K562 (cell line): ENCODE measurements at regions not wholly inside any gene's neighbourhood (a gene's known extent, or its start where the extent isn't known, plus 50 kb on each side); places are given as distances from the start of the nearest gene placed in this dataset.
"Not testable (repeated sequence)": the region's sequence is repeated elsewhere in the genome, so short reads cannot be mapped to it uniquely, and the experiment has no call there.

ENCODE experiments used
- ATAC-seq: fragments of 200-7000 bp; cut with Tn5 transposase; 3 replicates; pipeline ENCODE4 v1.9.1; 2020; ENCODE audit warnings: moderate library complexity
- BruUV-seq: library from RNA; stranded (reverse); fragments of 400-500 nt; replicated peaks from 2 replicates; lab custom pipeline; 2021; lab: Mats Ljungman, UMichigan
- CTCF ChIA-PET: fragments of 300-600 bp; formaldehyde crosslinking; extraction: SDS; loops from one replicate; lab custom pipeline; 2021; ENCODE audit warnings: low intra/inter-chr PET ratio; lab: Yijun Ruan, JAX
- POLR2A ChIA-PET: fragments of 300-600, 350-650 bp; sonication (Branson Sonifier 250); formaldehyde crosslinking; extraction: SDS; loops from one replicate; lab custom pipeline; 2021; ENCODE audit warnings: antibody characterized with exemption, inconsistent platforms; lab: Yijun Ruan, JAX
- DNase-seq, 4 experiments: peaks; one replicate each; pipeline versions ENCODE4 v3.0.0 to v3.0.0-alpha.2; 2011 to 2018; ENCODE audit warnings: low spot score in 3 of 4, mixed read lengths in 3 of 4; ENCODE audit errors: extremely low read depth in 1 of 4
- FAIRE-seq: peaks from 2 replicates; lab custom pipeline; 2011; peaks lifted over from hg19 to GRCh38; lab: Jason Lieb, UNC
- H2AFZ ChIP-seq: 2 replicates; pipeline ENCODE4 v1.6.0; 2011; ENCODE audit warnings: low read depth, low read length, control low read depth, inconsistent platforms
- H3K27ac ChIP-seq: fragments of 200-600 bp; 3 replicates; pipeline ENCODE4 v1.8.0; 2011; ENCODE audit warnings: low read depth, mild to moderate bottlenecking, control low read depth, inconsistent platforms, low read length, moderate library complexity, mixed read lengths; ENCODE audit errors: extremely low read depth
- H3K27me3 ChIP-seq, 2 experiments: fragments of 300-600 bp in 1 of 2; 2 replicates in 1 of 2; 3 replicates in 1 of 2; pipeline versions ENCODE4 v1.6.0 to v1.8.0; 2011; ENCODE audit warnings: inconsistent platforms in 2 of 2, low read length in 2 of 2, mild to moderate bottlenecking in 1 of 2, mixed read lengths in 1 of 2, moderate library complexity in 1 of 2; ENCODE audit not compliant: control insufficient read depth in 2 of 2, insufficient read depth in 2 of 2
- H3K36me3 ChIP-seq: fragments of 300-600 bp; 3 replicates; pipeline ENCODE4 v1.8.0; 2011; ENCODE audit warnings: mild to moderate bottlenecking, low read length, inconsistent platforms; ENCODE audit not compliant: control insufficient read depth, insufficient read depth
- H3K4me1 ChIP-seq, 2 experiments: fragments of 200-600 bp in 1 of 2; replicated peaks in 1 of 2; 2 replicates in 1 of 2; 3 replicates in 1 of 2; pipeline versions ENCODE4 v1.5.1 to v1.8.0; 2011; ENCODE audit warnings: inconsistent platforms in 2 of 2, low read length in 2 of 2, mild to moderate bottlenecking in 1 of 2, mixed read lengths in 1 of 2, moderate library complexity in 1 of 2; ENCODE audit not compliant: control insufficient read depth in 2 of 2, insufficient read depth in 2 of 2
- H3K4me2 ChIP-seq: 2 replicates; pipeline ENCODE4 v1.6.1; 2011; ENCODE audit warnings: low read length, control low read depth, inconsistent platforms, mixed read lengths; ENCODE audit not compliant: insufficient read depth
- H3K4me3 ChIP-seq: fragments of 200-600 bp; sonication (generic), shearing (Covaris generic); 2 replicates; pipeline ENCODE4 v1.5.1; 2016; ENCODE audit warnings: control low read depth, inconsistent platforms
- H3K79me2 ChIP-seq: fragments of 200-600 bp; 3 replicates; pipeline ENCODE4 v1.8.0; 2011; ENCODE audit warnings: low read length, inconsistent platforms; ENCODE audit not compliant: control insufficient read depth, insufficient read depth
- H3K9ac ChIP-seq, 2 experiments: 2 replicates each; pipeline versions ENCODE4 v1.6.0 to v1.6.1; 2011; ENCODE audit warnings: low read depth in 2 of 2, low read length in 2 of 2, control low read depth in 1 of 2, inconsistent platforms in 1 of 2, mild to moderate bottlenecking in 1 of 2, mixed read lengths in 1 of 2; ENCODE audit not compliant: insufficient read depth in 1 of 2
- H3K9me1 ChIP-seq: one replicate; pipeline ENCODE4 v1.6.0; 2011; ENCODE audit warnings: inconsistent platforms, mild to moderate bottlenecking, low read length, moderate library complexity; ENCODE audit not compliant: control insufficient read depth, insufficient read depth
- H3K9me3 ChIP-seq: replicated peaks from 2 replicates; pipeline ENCODE4 v1.5.1; 2011; ENCODE audit warnings: low read depth, low read length, inconsistent platforms; ENCODE audit not compliant: control insufficient read depth, insufficient read depth
- H4K20me1 ChIP-seq: replicated peaks from 2 replicates; pipeline ENCODE4 v1.6.1; 2011; ENCODE audit warnings: low read length, inconsistent platforms, mixed read lengths; ENCODE audit not compliant: control insufficient read depth, insufficient read depth
- FIP1L1 ChIP-seq: fragments of 200-400 bp; formaldehyde crosslinking; IDR thresholded peaks from 2 replicates; pipeline ENCODE4 v1.6.1; 2018; ENCODE audit warnings: mild to moderate bottlenecking, low read depth, low read length; ENCODE audit not compliant: poor library complexity, severe bottlenecking
- MEF2D ChIP-seq: conservative IDR thresholded peaks from 2 replicates; pipeline ENCODE4 v1.6.1; 2016; ENCODE audit warnings: low read depth, missing genetic modification characterization, missing compliant biosample characterization
- NRF1 ChIP-seq, 2 experiments: fragments of 450-650 bp; IDR thresholded peaks in 1 of 2; conservative IDR thresholded peaks in 1 of 2; 2 replicates each; pipeline ENCODE4 v1.6.1; 2014; ENCODE audit warnings: mild to moderate bottlenecking in 2 of 2
- PKNOX1 ChIP-seq: fragments of 450-650 bp; IDR thresholded peaks from 2 replicates; pipeline ENCODE4 v1.6.1; 2016
- PTRF ChIP-seq: fragments of 450-650 bp; IDR thresholded peaks from 2 replicates; pipeline ENCODE4 v1.6.1; 2016; ENCODE audit warnings: mild to moderate bottlenecking, missing genetic modification characterization, missing compliant biosample characterization
- TCF7 ChIP-seq: sonication (generic); IDR thresholded peaks from 2 replicates; pipeline ENCODE4 v1.6.1; 2016; ENCODE audit warnings: antibody characterized with exemption, borderline replicate concordance
- ZBTB33 ChIP-seq: sonication (generic); formaldehyde crosslinking; IDR thresholded peaks from 2 replicates; pipeline ENCODE4 v1.8.1; 2023; ENCODE audit warnings: mild to moderate bottlenecking, missing genetic modification reagents
- WGBS: fragments of 100-300 bp; shearing (Covaris generic); methylation state at CpG from one replicate; pipeline ENCODE4 v1.1.6; 2016; ENCODE audit warnings: low coverage, mixed read lengths; ENCODE audit not compliant: insufficient coverage; ENCODE audit errors: missing lambda C conversion rate; 5-methylcytosine and 5-hydroxymethylcytosine counted together
- in situ Hi-C: fragments of 300-500 bp; cut with MboI; formaldehyde crosslinking; loops from 4 replicates; pipeline ENCODE4 v1.15.0; 2018; ENCODE audit warnings: inconsistent platforms, mixed read lengths
- intact Hi-C: fragments of 100-400 bp; cut with micrococcal nuclease; formaldehyde crosslinking; loops from 2 replicates; pipeline ENCODE4 v1.14.2; 2022

GRCh38 chr7:140271643-140271968, 94.8 kb upstream of the KDM7A start:
- H3K9me3 ChIP-seq, DNase-seq, CTCF ChIA-PET, in situ Hi-C loops, intact Hi-C loops, BruUV-seq, H3K36me3 ChIP-seq, H4K20me1 ChIP-seq, H3K27me3 ChIP-seq, FAIRE-seq, H3K79me2 ChIP-seq, H3K9me1 ChIP-seq, H3K27ac ChIP-seq, ATAC-seq, H3K4me2 ChIP-seq, H3K4me3 ChIP-seq, H2AFZ ChIP-seq, H3K9ac ChIP-seq: not testable (repeated sequence)
- POLR2A ChIA-PET = interaction anchor here (1.0 kb wide), 1 partner anchor 28 kb away, joined by 5 read pairs; no protein-coding TSS in a partner anchor
- peaks cover 19 to 22% of the 10 kb centered on the region in 2 experiments for H3K4me1 ChIP-seq
- 93% methylated on average over 9 of the region's 16 CpGs for WGBS
- peak; percentile 70; the same call in 1 of the 2 replicates for TF ChIP-seq ZBTB33

GRCh38 chr7:140269004-140269638, 92.3 kb upstream of the KDM7A start:
- no peak for TF ChIP-seq MEF2D (tag)
- 0 out of 2 replicates have a peak, but pooled peaks have one; percentile 19 for TF ChIP-seq PKNOX1
- TF ChIP-seq NRF1 (conservative IDR thresholded peaks at IDR 0.05 in 1 of 2, IDR thresholded peaks at IDR 0.05 in 1 of 2) = no peak
- no peak for TF ChIP-seq PTRF (tag)
- TF ChIP-seq FIP1L1 = no peak
- TF ChIP-seq TCF7 = no peak
- no peak for ATAC-seq
- intact Hi-C loops = no loop called here
- no peak for DNase-seq
- no peaks in the 10 kb centered on the region for H3K79me2 ChIP-seq
- CTCF ChIA-PET = no interaction called here
- 74% methylated on average over 6 of the region's 6 CpGs for WGBS
- H3K27ac ChIP-seq = no peak overlapping the region
- no peaks in the 10 kb centered on the region for H3K36me3 ChIP-seq
- peaks cover 10 to 16% of the 10 kb centered on the region in 2 experiments for H3K4me1 ChIP-seq
- H4K20me1 ChIP-seq = no peaks in the 10 kb centered on the region
- no peak overlapping the region for H2AFZ ChIP-seq
- no peaks in the 10 kb centered on the region for H3K9me1 ChIP-seq
- POLR2A ChIA-PET = no interaction called here
- H3K4me2 ChIP-seq = no peak overlapping the region
- no peak for FAIRE-seq
- H3K27me3 ChIP-seq = no peaks in the 10 kb centered on the region
- no peak overlapping the region for H3K4me3 ChIP-seq
- H3K9me3 ChIP-seq = 0 out of 2 replicates have a peak, but pooled peaks cover 3% of the 10 kb centered on the region
- in situ Hi-C loops = no loop called here
- no TSS peak for BruUV-seq
- no peak overlapping the region for H3K9ac ChIP-seq
